ENCODE measurements at regions not wholly inside any gene's neighbourhood (a gene's known extent, or its start where the extent isn't known, plus 50 kb on each side); places are given as distances from the start of the nearest gene placed in this dataset.
"Not testable (repeated sequence)": the region's sequence is repeated elsewhere in the genome, so short reads cannot be mapped to it uniquely, and the experiment has no call there.

DNA sequence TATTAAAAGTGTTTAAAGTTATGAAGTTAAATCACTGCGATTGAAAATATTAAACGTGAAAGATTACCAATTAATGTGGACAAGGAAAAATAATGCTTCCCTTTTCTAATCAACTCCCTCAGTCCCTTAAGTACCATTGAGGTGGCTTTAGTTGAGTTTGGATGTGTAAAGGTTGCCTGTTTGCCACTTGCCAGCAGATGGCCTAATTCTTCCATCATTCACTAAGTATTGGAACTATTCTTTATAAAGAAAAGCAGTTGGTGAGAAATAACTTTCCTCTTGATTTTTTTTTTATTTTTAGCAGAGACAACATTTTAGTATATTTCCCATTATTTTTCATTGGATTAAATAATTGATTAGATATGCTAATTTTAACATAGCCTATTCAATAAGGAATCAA is 295.9 kb upstream of the TACR3 start:
- no peaks in the 10 kb centered on the region for H3K36me3 Mint-ChIP-seq (ENCODE audit: insufficient read depth)
- ATAC-seq (replicated peaks; ENCODE audit: extremely low read depth, poor library complexity, severe bottlenecking) (no peak), DNase-seq (ENCODE audit: low spot score in 2 of 2) (no peak)
- H3K27ac Mint-ChIP-seq (ENCODE audit: low read depth) = no peak overlapping the region
- no peaks in the 10 kb centered on the region for H3K27me3 Mint-ChIP-seq
- peaks cover 16% of the 10 kb centered on the region for H3K9me3 Mint-ChIP-seq
- no peaks in the 10 kb centered on the region for H3K4me1 Mint-ChIP-seq
- H3K4me3 Mint-ChIP-seq = no peak overlapping the region

GRCh38 chr4:104010722-104011121 is 290.9 kb upstream of the TACR3 start:
- ATAC-seq (replicated peaks; ENCODE audit: extremely low read depth, poor library complexity, severe bottlenecking) (no peak), DNase-seq (ENCODE audit: low spot score in 2 of 2) (no peak)
- H3K27me3 Mint-ChIP-seq = no peaks in the 10 kb centered on the region
- H3K4me3 Mint-ChIP-seq = no peak overlapping the region
- H3K36me3 Mint-ChIP-seq (ENCODE audit: insufficient read depth) = no peaks in the 10 kb centered on the region
- peaks cover 10% of the 10 kb centered on the region for H3K9me3 Mint-ChIP-seq
- no peak overlapping the region for H3K27ac Mint-ChIP-seq (ENCODE audit: low read depth)
- no peaks in the 10 kb centered on the region for H3K4me1 Mint-ChIP-seq

GRCh38 chr4:104002318-104002717 is 282.5 kb upstream of the TACR3 start:
- H3K27me3 Mint-ChIP-seq; H3K4me3 Mint-ChIP-seq; DNase-seq (ENCODE audit: low spot score in 2 of 2); H3K27ac Mint-ChIP-seq (ENCODE audit: low read depth); H3K36me3 Mint-ChIP-seq (ENCODE audit: insufficient read depth); ATAC-seq (replicated peaks; ENCODE audit: extremely low read depth, poor library complexity, severe bottlenecking); H3K4me1 Mint-ChIP-seq: not testable (repeated sequence)
- H3K9me3 Mint-ChIP-seq = peaks cover 15% of the 10 kb centered on the region

- Mint-ChIP-seq H3K4me3 (no peak overlapping the region), H3K9me3 (peaks cover 11% of the 10 kb centered on the region), H3K27ac (ENCODE audit: low read depth) (no peak overlapping the region), H3K4me1 (no peaks in the 10 kb centered on the region), H3K27me3 (no peaks in the 10 kb centered on the region), H3K36me3 (ENCODE audit: insufficient read depth) (no peaks in the 10 kb centered on the region)
- DNase-seq (ENCODE audit: low spot score in 2 of 2) (no peak), ATAC-seq (replicated peaks; ENCODE audit: extremely low read depth, poor library complexity, severe bottlenecking) (no peak)
Observed at GRCh38 chr4:103998756-103999155, 279.0 kb upstream of the TACR3 start.

DNA sequence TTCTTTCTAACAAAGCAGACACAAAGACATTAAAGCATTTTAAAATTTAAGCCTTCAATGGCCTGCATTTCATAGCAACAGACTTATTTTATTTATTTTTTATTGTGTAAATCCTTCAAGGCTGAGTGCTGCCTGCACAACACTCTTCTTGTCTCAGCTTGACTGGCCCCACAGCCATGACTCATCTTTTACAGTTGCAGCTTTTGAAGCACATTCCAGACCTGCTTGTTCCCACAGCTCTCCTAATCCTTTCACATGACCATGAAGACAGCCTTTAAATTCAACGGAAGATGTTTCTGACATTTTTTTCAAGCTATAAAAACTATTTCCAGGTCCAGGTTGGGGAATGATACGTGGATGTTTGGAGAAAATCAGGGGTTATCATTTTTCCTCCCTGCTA is 276.9 kb upstream of the TACR3 start:
- Mint-ChIP-seq H3K27me3 (no peaks in the 10 kb centered on the region), H3K36me3 (ENCODE audit: insufficient read depth) (peaks cover 2% of the 10 kb centered on the region), H3K4me1 (no peaks in the 10 kb centered on the region), H3K9me3 (peaks cover 16% of the 10 kb centered on the region), H3K27ac (ENCODE audit: low read depth) (no peak overlapping the region), H3K4me3 (no peak overlapping the region)
- ATAC-seq (replicated peaks; ENCODE audit: extremely low read depth, poor library complexity, severe bottlenecking) = no peak
- no peak for DNase-seq (ENCODE audit: low spot score in 2 of 2)

GRCh38 chr4:103996064-103996463 is 276.3 kb upstream of the TACR3 start:
- no peak overlapping the region for H3K27ac Mint-ChIP-seq (ENCODE audit: low read depth)
- peaks cover 18% of the 10 kb centered on the region for H3K9me3 Mint-ChIP-seq
- DNase-seq (ENCODE audit: low spot score in 2 of 2) (no peak), ATAC-seq (replicated peaks; ENCODE audit: extremely low read depth, poor library complexity, severe bottlenecking) (no peak)
- peaks cover 2% of the 10 kb centered on the region for H3K36me3 Mint-ChIP-seq (ENCODE audit: insufficient read depth)
- H3K4me1 Mint-ChIP-seq = no peaks in the 10 kb centered on the region
- no peak overlapping the region for H3K4me3 Mint-ChIP-seq
- no peaks in the 10 kb centered on the region for H3K27me3 Mint-ChIP-seq

GRCh38 chr4:103994059-103994458 is 274.3 kb upstream of the TACR3 start:
- Mint-ChIP-seq H3K36me3 (ENCODE audit: insufficient read depth) (peaks cover 2% of the 10 kb centered on the region), H3K9me3 (peaks cover 23% of the 10 kb centered on the region), H3K4me1 (no peaks in the 10 kb centered on the region), H3K27ac (ENCODE audit: low read depth) (no peak overlapping the region), H3K27me3 (no peaks in the 10 kb centered on the region), H3K4me3 (no peak overlapping the region)
- DNase-seq (ENCODE audit: low spot score in 2 of 2) = no peak
- ATAC-seq (replicated peaks; ENCODE audit: extremely low read depth, poor library complexity, severe bottlenecking) = no peak

GRCh38 chr4:103982454-103982853 is 262.7 kb upstream of the TACR3 start:
- Mint-ChIP-seq H3K27ac (ENCODE audit: low read depth) (no peak overlapping the region), H3K36me3 (ENCODE audit: insufficient read depth) (no peaks in the 10 kb centered on the region), H3K9me3 (peaks cover 10% of the 10 kb centered on the region), H3K4me1 (no peaks in the 10 kb centered on the region), H3K4me3 (no peak overlapping the region), H3K27me3 (no peaks in the 10 kb centered on the region)
- ATAC-seq (replicated peaks; ENCODE audit: extremely low read depth, poor library complexity, severe bottlenecking) (no peak), DNase-seq (ENCODE audit: low spot score in 2 of 2) (no peak)

DNA sequence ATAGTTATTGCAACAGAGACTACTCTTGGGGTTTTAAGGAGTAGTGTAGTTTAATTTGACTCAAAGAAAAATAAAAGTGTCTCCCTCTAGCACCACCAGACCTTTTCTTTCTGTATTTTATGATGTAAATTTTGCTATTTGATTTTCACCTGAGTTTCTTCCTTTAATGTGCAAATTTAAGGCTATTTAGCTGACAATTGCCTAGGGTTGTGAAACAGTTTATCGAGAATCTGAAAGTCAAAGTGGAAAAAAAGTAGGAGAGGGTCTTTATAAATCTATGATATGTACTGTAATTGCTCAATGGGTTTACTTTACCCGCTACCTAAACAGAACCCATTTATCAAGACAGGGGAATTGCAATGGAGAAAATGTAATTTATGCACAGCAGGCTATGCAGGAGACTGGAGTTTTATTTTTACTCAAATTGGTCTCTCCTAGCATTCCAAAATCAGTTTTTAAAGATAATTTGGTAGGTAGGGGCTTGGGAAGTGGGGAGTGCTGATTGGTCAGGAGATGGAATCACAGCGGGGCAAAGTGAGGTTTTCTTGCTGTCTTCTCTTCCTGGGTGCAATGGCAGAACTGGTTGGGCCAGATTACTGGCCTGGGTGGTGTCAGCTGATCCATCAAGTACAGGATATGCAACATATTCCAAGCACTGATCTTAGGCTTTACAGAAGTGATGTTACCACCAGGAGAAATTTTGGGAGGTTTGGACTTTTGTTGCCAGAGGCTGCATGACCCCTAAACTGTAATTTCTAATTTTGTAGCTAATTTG is 228.6 kb upstream of the TACR3 start:
- ATAC-seq (replicated peaks; ENCODE audit: extremely low read depth, poor library complexity, severe bottlenecking) (no peak), DNase-seq (ENCODE audit: low spot score in 2 of 2) (no peak)
- H3K27me3 Mint-ChIP-seq = no peaks in the 10 kb centered on the region
- no peak overlapping the region for H3K27ac Mint-ChIP-seq (ENCODE audit: low read depth)
- H3K36me3 Mint-ChIP-seq (ENCODE audit: insufficient read depth) = no peaks in the 10 kb centered on the region
- peaks cover 9% of the 10 kb centered on the region for H3K9me3 Mint-ChIP-seq
- H3K4me1 Mint-ChIP-seq = no peaks in the 10 kb centered on the region
- no peak overlapping the region for H3K4me3 Mint-ChIP-seq

DNA sequence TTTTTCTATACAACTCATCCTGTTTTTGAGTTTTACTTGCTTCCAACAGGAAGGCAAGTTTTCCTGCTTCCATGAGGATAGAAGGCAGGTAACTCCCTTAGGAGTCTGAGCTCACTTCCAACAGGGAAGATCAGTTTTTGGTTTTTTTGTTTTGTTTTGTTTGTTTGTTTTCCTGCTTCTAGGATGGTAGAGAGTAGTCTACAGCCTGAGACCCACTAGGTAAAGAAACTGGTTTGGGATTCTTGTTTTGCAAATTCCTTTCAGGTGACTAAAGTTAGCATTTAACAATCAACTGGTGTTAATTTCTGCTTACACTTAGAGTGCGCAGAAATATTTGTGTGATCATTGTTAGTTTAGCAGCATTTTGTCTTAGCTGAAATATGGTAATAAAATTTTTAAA is 227.8 kb upstream of the TACR3 start:
- DNase-seq (ENCODE audit: low spot score in 2 of 2) (no peak), ATAC-seq (replicated peaks; ENCODE audit: extremely low read depth, poor library complexity, severe bottlenecking) (no peak)
- no peaks in the 10 kb centered on the region for H3K36me3 Mint-ChIP-seq (ENCODE audit: insufficient read depth)
- no peaks in the 10 kb centered on the region for H3K4me1 Mint-ChIP-seq
- H3K27me3 Mint-ChIP-seq = no peaks in the 10 kb centered on the region
- peaks cover 4% of the 10 kb centered on the region for H3K9me3 Mint-ChIP-seq
- no peak overlapping the region for H3K4me3 Mint-ChIP-seq
- no peak overlapping the region for H3K27ac Mint-ChIP-seq (ENCODE audit: low read depth)

DNA sequence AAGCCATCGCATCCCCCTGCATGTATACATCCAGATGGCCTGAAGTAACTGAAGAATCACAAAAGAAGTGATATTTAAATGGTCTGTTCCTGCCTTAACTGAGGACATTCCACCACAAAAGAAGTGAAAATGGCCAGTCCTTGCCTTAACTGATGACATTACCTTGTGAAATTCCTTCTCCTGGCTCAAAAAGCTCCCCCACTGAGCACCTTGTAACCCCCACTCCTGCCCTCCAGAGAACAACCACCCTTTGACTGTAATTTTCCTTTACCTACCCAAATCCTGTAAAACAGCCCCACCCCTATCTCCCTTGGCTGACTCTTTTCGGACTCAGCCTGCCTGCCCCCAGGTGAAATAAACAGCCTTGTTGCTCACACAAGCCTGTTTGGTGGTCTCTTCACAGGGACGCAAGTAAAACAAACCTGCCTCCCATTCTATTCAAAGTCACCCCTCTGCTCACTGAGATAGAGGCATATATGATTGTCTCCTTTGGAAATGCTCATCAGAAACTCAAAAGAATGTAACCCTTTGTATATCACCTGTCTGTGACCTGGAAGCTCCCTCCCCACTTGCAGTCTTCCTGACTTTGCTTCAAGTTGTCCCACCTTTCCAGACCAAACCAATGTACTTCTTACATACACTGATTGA is 227.0 kb upstream of the TACR3 start:
- not testable (repeated sequence) for H3K4me1 Mint-ChIP-seq; ATAC-seq (replicated peaks; ENCODE audit: extremely low read depth, poor library complexity, severe bottlenecking); H3K4me3 Mint-ChIP-seq; H3K27me3 Mint-ChIP-seq; H3K27ac Mint-ChIP-seq (ENCODE audit: low read depth); H3K36me3 Mint-ChIP-seq (ENCODE audit: insufficient read depth); DNase-seq (ENCODE audit: low spot score in 2 of 2)
- peaks cover 12% of the 10 kb centered on the region for H3K9me3 Mint-ChIP-seq

DNA sequence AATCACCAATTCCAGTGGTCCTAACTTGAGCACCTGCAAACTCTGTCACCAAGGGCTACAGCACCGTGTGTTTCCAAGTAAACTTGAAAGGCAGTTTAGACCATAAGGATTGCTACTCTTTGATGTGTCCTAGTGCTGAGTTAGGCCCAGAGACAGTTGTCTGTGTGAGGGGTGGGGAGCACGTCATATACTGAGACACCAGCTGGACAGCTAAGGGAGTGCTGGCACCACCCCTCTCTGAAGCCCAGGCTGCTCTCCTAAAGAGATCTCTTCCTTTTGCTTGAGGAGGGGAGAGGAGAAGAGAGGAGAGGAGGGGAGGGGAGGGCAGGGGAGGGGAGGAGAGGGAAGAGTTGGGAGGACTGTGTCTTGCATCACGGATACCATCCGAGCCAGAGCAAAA is 218.7 kb upstream of the TACR3 start:
- no peaks in the 10 kb centered on the region for H3K4me1 Mint-ChIP-seq
- DNase-seq (ENCODE audit: low spot score in 2 of 2) (no peak), ATAC-seq (replicated peaks; ENCODE audit: extremely low read depth, poor library complexity, severe bottlenecking) (no peak)
- no peak overlapping the region for H3K27ac Mint-ChIP-seq (ENCODE audit: low read depth)
- H3K27me3 Mint-ChIP-seq = no peaks in the 10 kb centered on the region
- peaks cover 11% of the 10 kb centered on the region for H3K9me3 Mint-ChIP-seq
- no peak overlapping the region for H3K4me3 Mint-ChIP-seq
- no peaks in the 10 kb centered on the region for H3K36me3 Mint-ChIP-seq (ENCODE audit: insufficient read depth)

GRCh38 chr4:103936653-103937145 is 216.9 kb upstream of the TACR3 start:
- no peak overlapping the region for H3K27ac Mint-ChIP-seq (ENCODE audit: low read depth)

More at GRCh38 chr4:103936653-103937145, 216.9 kb upstream of the TACR3 start:
- no peaks in the 10 kb centered on the region for H3K36me3 Mint-ChIP-seq (ENCODE audit: insufficient read depth)
- H3K9me3 Mint-ChIP-seq = peaks cover 3% of the 10 kb centered on the region
- no peaks in the 10 kb centered on the region for H3K4me1 Mint-ChIP-seq
- H3K27me3 Mint-ChIP-seq = no peaks in the 10 kb centered on the region
- H3K4me3 Mint-ChIP-seq = no peak overlapping the region
- DNase-seq (ENCODE audit: low spot score in 2 of 2) (no peak), ATAC-seq (replicated peaks; ENCODE audit: extremely low read depth, poor library complexity, severe bottlenecking) (no peak)
